WTC11 (cell line): ENCODE measurements at regions not wholly inside any gene's neighbourhood (a gene's known extent, or its start where the extent isn't known, plus 50 kb on each side); places are given as distances from the start of the nearest gene placed in this dataset.

Source experiments
- ATAC-seq: fragments of 200-7000 bp; cut with Tn5 transposase; 2 replicates; pipeline ENCODE4 v1.10.0; 2021; ENCODE audit warnings: mild to moderate bottlenecking, moderate library complexity
- CTCF ChIA-PET: fragments of 300-600 bp; sonication (Branson Sonifier 250); formaldehyde crosslinking; loops from one replicate; lab custom pipeline; 2021; ENCODE audit warnings: antibody characterized with exemption; lab: Charles Lee
- POLR2A ChIA-PET: fragments of 350-600 bp; sonication (Branson Sonifier 250); formaldehyde crosslinking; loops from one replicate; lab custom pipeline; 2021; ENCODE audit warnings: antibody characterized with exemption; lab: Charles Lee
- DNase-seq: peaks from one replicate; pipeline ENCODE4 v3.0.0; 2021; ENCODE audit warnings: low spot score
- H3K27ac Mint-ChIP-seq: 2 replicates; pipeline ENCODE4 v1.8.0; 2021; ENCODE audit warnings: mixed read lengths
- H3K27me3 Mint-ChIP-seq: 2 replicates; pipeline ENCODE4 v1.8.0; 2021; ENCODE audit warnings: low read depth, mild to moderate bottlenecking, moderate library complexity, mixed read lengths
- H3K36me3 Mint-ChIP-seq: 2 replicates; pipeline ENCODE4 v1.8.0; 2021; ENCODE audit warnings: mixed read lengths
- H3K4me1 Mint-ChIP-seq: 2 replicates; pipeline ENCODE4 v1.8.0; 2022; ENCODE audit warnings: mixed read lengths
- H3K4me3 Mint-ChIP-seq: 2 replicates; pipeline ENCODE4 v1.8.0; 2021; ENCODE audit warnings: mild to moderate bottlenecking, moderate library complexity, mixed read lengths
- H3K9me3 Mint-ChIP-seq: 2 replicates; pipeline ENCODE4 v1.8.0; 2021; ENCODE audit warnings: mixed read lengths
- ATF1 ChIP-seq: sonication (generic); formaldehyde crosslinking; IDR thresholded peaks from 2 replicates; pipeline ENCODE4 v1.8.1; 2023; ENCODE audit warnings: mild to moderate bottlenecking, moderate library complexity, missing genetic modification reagents
- E2F4 ChIP-seq: sonication (generic); formaldehyde crosslinking; IDR thresholded peaks from 2 replicates; pipeline ENCODE4 v1.8.1; 2022; ENCODE audit warnings: low read depth, mild to moderate bottlenecking, moderate library complexity, missing genetic modification reagents, borderline replicate concordance
- FOXK1 ChIP-seq: sonication (generic); formaldehyde crosslinking; IDR thresholded peaks from 2 replicates; pipeline ENCODE4 v1.8.0; 2022; ENCODE audit warnings: mild to moderate bottlenecking, moderate library complexity, missing genetic modification reagents
- FOXP4 ChIP-seq: sonication (generic); formaldehyde crosslinking; IDR thresholded peaks from 2 replicates; pipeline ENCODE4 v1.8.0; 2022; ENCODE audit warnings: mild to moderate bottlenecking, missing genetic modification reagents
- GRHL2 ChIP-seq: fragments of 250-450 bp; sonication (Bioruptor Pico); IDR thresholded peaks from 2 replicates; pipeline ENCODE4 v1.8.0; 2022; ENCODE audit warnings: mild to moderate bottlenecking, moderate library complexity; ENCODE audit not compliant: insufficient replicate concordance, severe bottlenecking
- IRF2 ChIP-seq: sonication (generic); formaldehyde crosslinking; IDR thresholded peaks from 2 replicates; pipeline ENCODE4 v1.8.0; 2022; ENCODE audit warnings: low read depth, missing genetic modification reagents, borderline replicate concordance
- MAX ChIP-seq: sonication (generic); formaldehyde crosslinking; IDR thresholded peaks from 2 replicates; pipeline ENCODE4 v1.8.0; 2022; ENCODE audit warnings: mild to moderate bottlenecking, missing genetic modification reagents
- MXD4 ChIP-seq: fragments of 250-450 bp; sonication (Bioruptor Pico); IDR thresholded peaks from 2 replicates; pipeline ENCODE4 v1.8.0; 2021; ENCODE audit warnings: mild to moderate bottlenecking, moderate library complexity, borderline replicate concordance
- NFATC4 ChIP-seq: fragments of 250-450 bp; sonication (Bioruptor Pico); IDR thresholded peaks from 2 replicates; pipeline ENCODE4 v1.9.0; 2021; ENCODE audit warnings: mild to moderate bottlenecking
- NR1H2 ChIP-seq: sonication (generic); formaldehyde crosslinking; IDR thresholded peaks from 2 replicates; pipeline ENCODE4 v1.9.0; 2021; ENCODE audit warnings: mild to moderate bottlenecking, moderate library complexity, missing genetic modification reagents
- OVOL2 ChIP-seq: fragments of 250-450 bp; sonication (Bioruptor Pico); IDR thresholded peaks from 2 replicates; pipeline ENCODE4 v1.9.0; 2021; ENCODE audit warnings: mild to moderate bottlenecking, borderline replicate concordance
- STAT6 ChIP-seq: sonication (generic); formaldehyde crosslinking; conservative IDR thresholded peaks from 2 replicates; pipeline ENCODE4 v1.8.1; 2023; ENCODE audit warnings: mild to moderate bottlenecking, low read depth, missing genetic modification reagents, moderate library complexity
- ZNF121 ChIP-seq: sonication (generic); formaldehyde crosslinking; IDR thresholded peaks from 2 replicates; pipeline ENCODE4 v1.8.0; 2023; ENCODE audit warnings: missing genetic modification reagents
- ZNF138 ChIP-seq: sonication (generic); formaldehyde crosslinking; conservative IDR thresholded peaks from 2 replicates; pipeline ENCODE4 v1.8.1; 2022; ENCODE audit warnings: mild to moderate bottlenecking, moderate library complexity, missing genetic modification reagents
- ZNF232 ChIP-seq: sonication (generic); formaldehyde crosslinking; IDR thresholded peaks from 2 replicates; pipeline ENCODE4 v1.8.0; 2022; ENCODE audit warnings: mild to moderate bottlenecking, missing genetic modification reagents
- ZNF263 ChIP-seq: sonication (generic); formaldehyde crosslinking; IDR thresholded peaks from 2 replicates; pipeline ENCODE4 v1.8.1; 2022; ENCODE audit warnings: low read depth, mild to moderate bottlenecking, moderate library complexity, missing genetic modification reagents
- ZNF396 ChIP-seq: fragments of 250-450 bp; sonication (Bioruptor Pico); IDR thresholded peaks from 2 replicates; pipeline ENCODE4 v1.8.0; 2021; ENCODE audit warnings: mild to moderate bottlenecking, moderate library complexity, borderline replicate concordance
- ZNF425 ChIP-seq: fragments of 250-450 bp; sonication (Bioruptor Pico); conservative IDR thresholded peaks from 2 replicates; pipeline ENCODE4 v1.9.0; 2021; ENCODE audit warnings: mild to moderate bottlenecking
- ZNF512 ChIP-seq: sonication (generic); formaldehyde crosslinking; IDR thresholded peaks from 2 replicates; pipeline ENCODE4 v1.8.1; 2022; ENCODE audit warnings: missing genetic modification reagents, borderline replicate concordance
- ZSCAN18 ChIP-seq: fragments of 250-450 bp; sonication (Bioruptor Pico); IDR thresholded peaks from 2 replicates; pipeline ENCODE4 v2.1.2; 2022; ENCODE audit warnings: mild to moderate bottlenecking, moderate library complexity

- Mint-ChIP-seq H3K27ac (no peak overlapping the region), H3K4me3 (no peak overlapping the region), H3K9me3 (peaks cover 11% of the 10 kb centered on the region), H3K27me3 (peaks cover 3% of the 10 kb centered on the region; the same call in 1 of the 2 replicates), H3K4me1 (peaks cover 27% of the 10 kb centered on the region), H3K36me3 (no peaks in the 10 kb centered on the region)
- TF ChIP-seq ZSCAN18 (CRISPR knock-in tag) (no peak), ZNF396 (no peak), OVOL2 (CRISPR knock-in tag) (no peak), FOXK1 (no peak), E2F4 (CRISPR knock-in tag) (no peak), ZNF425 (CRISPR knock-in tag) (no peak), GRHL2 (no peak), ZNF512 (no peak), FOXP4 (CRISPR knock-in tag) (no peak), MAX (no peak), ZNF121 (CRISPR knock-in tag) (no peak), MXD4 (CRISPR knock-in tag) (no peak), ATF1 (CRISPR knock-in tag) (no peak), ZNF138 (CRISPR knock-in tag) (no peak), NR1H2 (CRISPR knock-in tag) (no peak)
- no peak for ATAC-seq
- DNase-seq, result no peak
- ChIA-PET CTCF (no interaction called here), POLR2A (no interaction called here)
Observed at GRCh38 chr13:32904266-32904665, 112.0 kb upstream of the KL start.

GRCh38 chr13:32905063-32905863 lies 111.0 kb upstream of the KL start:
- ChIA-PET POLR2A (no interaction called here), CTCF (no interaction called here)
- no peaks in the 10 kb centered on the region for H3K36me3 Mint-ChIP-seq
- H3K27ac Mint-ChIP-seq, result peak overlapping the region; percentile 54
- no peak overlapping the region for H3K4me3 Mint-ChIP-seq
- peaks cover 27% of the 10 kb centered on the region for H3K4me1 Mint-ChIP-seq
- ATAC-seq (peak; percentile 44), DNase-seq (no peak)
- TF ChIP-seq FOXP4 (CRISPR knock-in tag), result no peak
- no peak for TF ChIP-seq STAT6 (CRISPR knock-in tag)
- TF ChIP-seq OVOL2 (CRISPR knock-in tag), result no peak
- TF ChIP-seq ZNF263 (CRISPR knock-in tag), result no peak
- TF ChIP-seq NFATC4, result no peak
- TF ChIP-seq ZNF232, result no peak
- no peak for TF ChIP-seq IRF2 (CRISPR knock-in tag)
- H3K27me3 Mint-ChIP-seq, result peaks cover 3% of the 10 kb centered on the region; the same call in 1 of the 2 replicates
- H3K9me3 Mint-ChIP-seq, result peaks cover 11% of the 10 kb centered on the region
